ENCODE measurements at regions not wholly inside any gene's neighbourhood (a gene's known extent, or its start where the extent isn't known, plus 50 kb on each side); places are given as distances from the start of the nearest gene placed in this dataset.
"Not testable (repeated sequence)": the region's sequence is repeated elsewhere in the genome, so short reads cannot be mapped to it uniquely, and the experiment has no call there.

DNA sequence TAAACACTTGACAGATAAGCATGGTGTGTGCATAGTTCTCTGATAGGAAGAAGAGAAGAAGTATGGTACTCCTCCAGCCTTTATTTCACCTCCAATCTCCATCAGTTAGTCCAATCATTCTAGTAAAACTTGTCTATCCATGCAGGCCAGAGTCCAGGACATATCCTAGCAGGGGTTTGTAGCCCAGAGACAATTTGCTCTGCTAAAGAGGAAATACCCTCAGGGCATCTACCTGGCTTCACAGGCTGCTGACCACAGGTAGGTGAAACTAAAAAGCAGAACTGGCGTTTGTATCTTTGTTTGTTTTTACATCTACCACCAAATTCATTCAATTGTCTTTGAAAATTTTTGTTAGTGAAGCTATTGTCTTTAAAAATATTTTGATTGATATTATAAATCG lies 717.6 kb downstream of the FSCB start:
- ChIA-PET CTCF (no interaction called here), POLR2A (ENCODE audit: low non-redundant PET) (no interaction called here)
- no peaks in the 10 kb centered on the region for H3K27me3 ChIP-seq (replicated peaks; ENCODE audit: insufficient read depth, low read depth, low read length, poor library complexity)
- peaks cover 39% of the 10 kb centered on the region for H3K4me1 ChIP-seq (ENCODE audit: insufficient read depth, low read length, poor library complexity, severe bottlenecking)
- no peaks in the 10 kb centered on the region for H3K9me3 ChIP-seq (ENCODE audit: low read depth, low read length, poor library complexity, severe bottlenecking)
- no peak for TF ChIP-seq EZH2 (IDR thresholded peaks at IDR 0.05; ENCODE audit: borderline replicate concordance, low read depth, low read length, poor library complexity, severe bottlenecking)
- TF ChIP-seq, protein P1, sequence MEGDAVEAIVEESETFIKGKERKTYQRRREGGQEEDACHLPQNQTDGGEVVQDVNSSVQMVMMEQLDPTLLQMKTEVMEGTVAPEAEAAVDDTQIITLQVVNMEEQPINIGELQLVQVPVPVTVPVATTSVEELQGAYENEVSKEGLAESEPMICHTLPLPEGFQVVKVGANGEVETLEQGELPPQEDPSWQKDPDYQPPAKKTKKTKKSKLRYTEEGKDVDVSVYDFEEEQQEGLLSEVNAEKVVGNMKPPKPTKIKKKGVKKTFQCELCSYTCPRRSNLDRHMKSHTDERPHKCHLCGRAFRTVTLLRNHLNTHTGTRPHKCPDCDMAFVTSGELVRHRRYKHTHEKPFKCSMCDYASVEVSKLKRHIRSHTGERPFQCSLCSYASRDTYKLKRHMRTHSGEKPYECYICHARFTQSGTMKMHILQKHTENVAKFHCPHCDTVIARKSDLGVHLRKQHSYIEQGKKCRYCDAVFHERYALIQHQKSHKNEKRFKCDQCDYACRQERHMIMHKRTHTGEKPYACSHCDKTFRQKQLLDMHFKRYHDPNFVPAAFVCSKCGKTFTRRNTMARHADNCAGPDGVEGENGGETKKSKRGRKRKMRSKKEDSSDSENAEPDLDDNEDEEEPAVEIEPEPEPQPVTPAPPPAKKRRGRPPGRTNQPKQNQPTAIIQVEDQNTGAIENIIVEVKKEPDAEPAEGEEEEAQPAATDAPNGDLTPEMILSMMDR (conservative IDR thresholded peaks at IDR 0.05; ENCODE audit: low read depth, low read length), result no peak
- H3K4me3 ChIP-seq (ENCODE audit: low read depth, low read length, poor library complexity, severe bottlenecking), result no peak overlapping the region
- intact Hi-C loops (cut with micrococcal nuclease; ENCODE audit: unreplicated experiment), result no loop called here
- no peaks in the 10 kb centered on the region for H3K36me3 ChIP-seq (ENCODE audit: insufficient read depth, low read length, poor library complexity, severe bottlenecking)
- no peak overlapping the region for H3K27ac ChIP-seq (ENCODE audit: low read depth, low read length, poor library complexity, severe bottlenecking)
- no TSS peak for BruUV-seq (replicated peaks)
- DNase-seq (ENCODE audit: low spot score), result no peak

DNA sequence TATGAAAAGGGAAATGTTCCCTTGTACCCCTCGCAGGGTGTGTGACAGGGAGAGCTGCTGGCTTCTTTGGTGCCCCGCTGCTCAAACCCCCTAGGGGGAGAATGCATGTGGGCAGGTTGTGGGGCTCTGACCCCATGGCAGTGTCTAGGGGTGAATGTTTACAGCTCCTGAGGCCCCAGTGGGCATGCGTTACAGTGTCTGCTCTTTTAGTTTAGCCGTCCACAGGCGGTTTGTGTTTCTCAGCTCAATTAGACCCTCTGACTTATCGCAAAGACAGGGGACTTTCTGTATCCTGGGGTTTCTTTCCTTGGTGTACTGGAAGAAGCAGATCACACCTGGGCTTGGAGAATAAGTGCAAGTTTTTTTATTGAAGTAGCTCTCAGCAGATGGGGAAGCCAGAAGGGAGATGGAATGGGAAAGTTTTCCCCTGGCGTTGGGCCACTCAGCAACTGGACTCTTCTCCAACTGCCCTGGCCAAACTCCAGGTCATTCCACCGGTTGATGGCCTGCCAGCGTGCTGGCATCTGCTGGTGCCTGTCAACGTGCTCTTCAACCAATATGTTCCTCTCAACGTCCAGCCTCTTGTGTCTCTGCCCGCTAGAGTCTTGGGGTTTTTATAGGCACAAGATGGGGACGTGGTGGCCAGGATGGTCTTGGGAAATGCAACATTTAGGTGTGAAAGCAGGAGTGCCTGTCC lies 720.9 kb downstream of the FSCB start:
- Histone ChIP-seq H3K36me3 (ENCODE audit: insufficient read depth, low read length, poor library complexity, severe bottlenecking) (no peaks in the 10 kb centered on the region), H3K27me3 (replicated peaks; ENCODE audit: insufficient read depth, low read depth, low read length, poor library complexity) (no peaks in the 10 kb centered on the region), H3K4me1 (ENCODE audit: insufficient read depth, low read length, poor library complexity, severe bottlenecking) (peaks cover 30% of the 10 kb centered on the region), H3K27ac (ENCODE audit: low read depth, low read length, poor library complexity, severe bottlenecking) (peak overlapping the region; percentile 52), H3K9me3 (ENCODE audit: low read depth, low read length, poor library complexity, severe bottlenecking) (no peaks in the 10 kb centered on the region), H3K4me3 (ENCODE audit: low read depth, low read length, poor library complexity, severe bottlenecking) (no peak overlapping the region)
- intact Hi-C loops (cut with micrococcal nuclease; ENCODE audit: unreplicated experiment), result no loop called here
- ChIA-PET POLR2A (ENCODE audit: low non-redundant PET) (no interaction called here), CTCF (interaction anchor here (0.6 kb wide), 1 partner anchor 552 kb away, joined by 4 read pairs; no protein-coding TSS in a partner anchor)
- no peak for DNase-seq (ENCODE audit: low spot score)
- no TSS peak for BruUV-seq (replicated peaks)
- TF ChIP-seq EZH2 (IDR thresholded peaks at IDR 0.05; ENCODE audit: borderline replicate concordance, low read depth, low read length, poor library complexity, severe bottlenecking), result no peak
- TF ChIP-seq, protein P1 (conservative IDR thresholded peaks at IDR 0.05; ENCODE audit: low read depth, low read length), result no peak

DNA sequence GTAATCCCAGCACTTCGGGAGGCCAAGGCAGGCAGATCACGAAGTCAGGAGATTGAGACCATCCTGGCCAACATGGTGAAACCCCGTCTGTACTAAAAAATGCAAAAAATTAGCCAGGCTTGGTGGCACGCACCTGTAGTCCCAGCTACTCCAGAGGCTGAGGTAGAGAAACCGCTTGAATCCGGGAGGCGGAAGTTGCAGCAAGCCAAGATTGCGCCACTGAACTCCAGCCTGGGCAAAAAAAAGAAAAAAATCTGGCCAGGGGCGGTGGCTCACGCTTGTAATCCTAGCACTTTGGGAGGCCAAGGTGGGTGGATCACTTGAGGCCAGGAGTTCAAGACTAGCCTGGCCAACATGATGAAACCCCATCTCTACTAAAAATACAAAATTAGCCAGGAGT lies 722.7 kb downstream of the FSCB start:
- BruUV-seq (replicated peaks); H3K27me3 ChIP-seq (replicated peaks; ENCODE audit: insufficient read depth, low read depth, low read length, poor library complexity); intact Hi-C loops (cut with micrococcal nuclease; ENCODE audit: unreplicated experiment); POLR2A ChIA-PET (ENCODE audit: low non-redundant PET); H3K4me3 ChIP-seq (ENCODE audit: low read depth, low read length, poor library complexity, severe bottlenecking); DNase-seq (ENCODE audit: low spot score); H3K9me3 ChIP-seq (ENCODE audit: low read depth, low read length, poor library complexity, severe bottlenecking); CTCF ChIA-PET; H3K36me3 ChIP-seq (ENCODE audit: insufficient read depth, low read length, poor library complexity, severe bottlenecking); H3K27ac ChIP-seq (ENCODE audit: low read depth, low read length, poor library complexity, severe bottlenecking): not testable (repeated sequence)
- peaks cover 17% of the 10 kb centered on the region for H3K4me1 ChIP-seq (ENCODE audit: insufficient read depth, low read length, poor library complexity, severe bottlenecking)
